ENCODE measurements at regions not wholly inside any gene's neighbourhood (a gene's known extent, or its start where the extent isn't known, plus 50 kb on each side); places are given as distances from the start of the nearest gene placed in this dataset.

GRCh38 chr4:20086799-20087521 is 164.7 kb upstream of the SLIT2 start:
- TF ChIP-seq CTCF (IDR thresholded peaks at IDR 0.05) (no peak), POLR2AphosphoS5 (IDR thresholded peaks at IDR 0.05) (no peak), POLR2A (IDR thresholded peaks at IDR 0.05) (no peak)

Measured in transverse colon (tissue), 4 donors.